Stimulated activated naive B cell treated with anti-CD40 and anti-IgM and Interleukin-4, amounts not matched to agents 10 μg/mL and 1 μg/mL and 100 μg/mL, for 72 hours (primary cell): ENCODE measurements at regions not wholly inside any gene's neighbourhood (a gene's known extent, or its start where the extent isn't known, plus 50 kb on each side); places are given as distances from the start of the nearest gene placed in this dataset.

ENCODE experiments used
- ATAC-seq, 2 donors: fragments of 150-1000 bp; cut with Tn5 transposase; replicated peaks; 2 replicates each; pipeline ENCODE4 v1.10.0; 2021; ENCODE audit warnings: moderate library complexity in 1 of 2
- DNase-seq: peaks from one replicate; pipeline ENCODE4 v3.0.0; 2021
- H3K27ac Mint-ChIP-seq: one replicate; pipeline ENCODE4 v1.8.0; 2022; ENCODE audit warnings: mild to moderate bottlenecking, mixed read lengths
- H3K27me3 Mint-ChIP-seq, 2 donors: one replicate each; pipeline ENCODE4 v1.8.0; 2022; ENCODE audit warnings: mixed read lengths in 2 of 2
- H3K36me3 Mint-ChIP-seq, 2 donors: one replicate each; pipeline ENCODE4 v1.8.0; 2022; ENCODE audit warnings: mixed read lengths in 2 of 2, mild to moderate bottlenecking in 1 of 2
- H3K4me1 Mint-ChIP-seq, 2 donors: one replicate each; pipeline ENCODE4 v1.8.0; 2022; ENCODE audit warnings: mixed read lengths in 2 of 2, mild to moderate bottlenecking in 1 of 2
- H3K4me3 Mint-ChIP-seq, 2 donors: one replicate each; pipeline ENCODE4 v1.8.0; 2022; ENCODE audit warnings: mild to moderate bottlenecking in 2 of 2, mixed read lengths in 2 of 2, moderate library complexity in 1 of 2
- H3K9me3 Mint-ChIP-seq, 2 donors: one replicate each; pipeline ENCODE4 v1.8.0; 2022; ENCODE audit warnings: mixed read lengths in 2 of 2, mild to moderate bottlenecking in 1 of 2

- H3K27me3 Mint-ChIP-seq: peaks cover 22 to 25% of the 10 kb centered on the region in 2 donors
Measured at GRCh38 chr17:73934696-73935095, 268.8 kb upstream of the RPL38 start.

GRCh38 chr17:73936908-73937627, 266.4 kb upstream of the RPL38 start:
- ATAC-seq (no peak), DNase-seq (no peak)

More at GRCh38 chr17:73934696-73935095, 268.8 kb upstream of the RPL38 start:
- H3K4me3 Mint-ChIP-seq: no peak overlapping the region
- ATAC-seq (no peak), DNase-seq (no peak)
- no peaks in the 10 kb centered on the region for H3K4me1 Mint-ChIP-seq
- no peaks in the 10 kb centered on the region for H3K36me3 Mint-ChIP-seq
- no peaks in the 10 kb centered on the region for H3K9me3 Mint-ChIP-seq
- H3K27ac Mint-ChIP-seq: no peak overlapping the region

GRCh38 chr17:73938706-73939105, 264.8 kb upstream of the RPL38 start:
- Mint-ChIP-seq H3K36me3 (no peaks in the 10 kb centered on the region), H3K4me1 (no peaks in the 10 kb centered on the region), H3K27ac (no peak overlapping the region), H3K4me3 (no peak overlapping the region), H3K27me3 (peaks cover 26 to 37% of the 10 kb centered on the region in 2 donors), H3K9me3 (no peaks in the 10 kb centered on the region)
- ATAC-seq (no peak), DNase-seq (no peak)

More at GRCh38 chr17:73936908-73937627, 266.4 kb upstream of the RPL38 start:
- H3K27ac Mint-ChIP-seq: no peak overlapping the region
- peaks cover 34 to 42% of the 10 kb centered on the region in 2 donors for H3K27me3 Mint-ChIP-seq
- H3K4me1 Mint-ChIP-seq: no peaks in the 10 kb centered on the region
- no peak overlapping the region for H3K4me3 Mint-ChIP-seq
- H3K36me3 Mint-ChIP-seq: no peaks in the 10 kb centered on the region
- no peaks in the 10 kb centered on the region for H3K9me3 Mint-ChIP-seq

GRCh38 chr17:73939806-73940205, 263.7 kb upstream of the RPL38 start:
- H3K36me3 Mint-ChIP-seq: no peaks in the 10 kb centered on the region
- H3K27ac Mint-ChIP-seq: no peak overlapping the region
- H3K4me1 Mint-ChIP-seq: no peaks in the 10 kb centered on the region
- peaks cover 26 to 41% of the 10 kb centered on the region in 2 donors for H3K27me3 Mint-ChIP-seq
- no peaks in the 10 kb centered on the region for H3K9me3 Mint-ChIP-seq
- ATAC-seq (no peak), DNase-seq (no peak)
- H3K4me3 Mint-ChIP-seq: no peak overlapping the region

- Mint-ChIP-seq H3K27me3 (peaks cover 26 to 45% of the 10 kb centered on the region in 2 donors), H3K4me1 (no peaks in the 10 kb centered on the region), H3K36me3 (no peaks in the 10 kb centered on the region), H3K9me3 (no peaks in the 10 kb centered on the region), H3K4me3 (no peak overlapping the region), H3K27ac (no peak overlapping the region)
- ATAC-seq (no peak), DNase-seq (no peak)
Measured at GRCh38 chr17:73940511-73940910, 263.0 kb upstream of the RPL38 start.

- Mint-ChIP-seq H3K27me3 (peaks cover 20 to 53% of the 10 kb centered on the region in 2 donors), H3K36me3 (no peaks in the 10 kb centered on the region), H3K27ac (no peak overlapping the region), H3K9me3 (no peaks in the 10 kb centered on the region), H3K4me1 (no peaks in the 10 kb centered on the region), H3K4me3 (no peak overlapping the region)
- DNase-seq: no peak
- ATAC-seq: no peak
Measured at GRCh38 chr17:73941919-73942530, 261.5 kb upstream of the RPL38 start.

GRCh38 chr17:73942703-73943415, 260.6 kb upstream of the RPL38 start:
- H3K4me1 Mint-ChIP-seq: no peaks in the 10 kb centered on the region
- no peak overlapping the region for H3K4me3 Mint-ChIP-seq
- no peak overlapping the region for H3K27ac Mint-ChIP-seq
- H3K36me3 Mint-ChIP-seq: no peaks in the 10 kb centered on the region
- peaks cover 0 to 4% of the 10 kb centered on the region in 2 donors for H3K9me3 Mint-ChIP-seq
- DNase-seq: no peak
- no peak for ATAC-seq
- H3K27me3 Mint-ChIP-seq: peaks cover 19 to 54% of the 10 kb centered on the region in 2 donors

- Mint-ChIP-seq H3K4me1 (no peaks in the 10 kb centered on the region), H3K9me3 (peaks cover 0 to 5% of the 10 kb centered on the region in 2 donors), H3K27me3 (peaks cover 24 to 57% of the 10 kb centered on the region in 2 donors), H3K4me3 (no peak overlapping the region), H3K27ac (no peak overlapping the region), H3K36me3 (no peaks in the 10 kb centered on the region)
- ATAC-seq (no peak), DNase-seq (no peak)
Measured at GRCh38 chr17:73943416-73944110, 259.9 kb upstream of the RPL38 start.

- Mint-ChIP-seq H3K4me1 (no peaks in the 10 kb centered on the region), H3K9me3 (peaks cover 0 to 5% of the 10 kb centered on the region in 2 donors), H3K36me3 (no peaks in the 10 kb centered on the region), H3K4me3 (no peak overlapping the region), H3K27ac (no peak overlapping the region), H3K27me3 (peaks cover 27 to 60% of the 10 kb centered on the region in 2 donors)
- DNase-seq (no peak), ATAC-seq (no peak)
Measured at GRCh38 chr17:73944366-73944765, 259.1 kb upstream of the RPL38 start.

- DNase-seq (no peak), ATAC-seq (no peak)
- Mint-ChIP-seq H3K9me3 (peaks cover 0 to 5% of the 10 kb centered on the region in 2 donors), H3K27me3 (peaks cover 31 to 54% of the 10 kb centered on the region in 2 donors), H3K36me3 (no peaks in the 10 kb centered on the region), H3K27ac (no peak overlapping the region), H3K4me3 (no peak overlapping the region), H3K4me1 (peaks cover 2 to 5% of the 10 kb centered on the region in 2 donors)
Measured at GRCh38 chr17:73947281-73947965, 256.1 kb upstream of the RPL38 start.

GRCh38 chr17:73947966-73948355, 255.5 kb upstream of the RPL38 start:
- H3K4me3 Mint-ChIP-seq: no peak overlapping the region
- DNase-seq: no peak

GRCh38 chr17:73949903-73950592, 253.4 kb upstream of the RPL38 start:
- Mint-ChIP-seq H3K36me3 (no peaks in the 10 kb centered on the region), H3K4me1 (peaks cover 2 to 5% of the 10 kb centered on the region in 2 donors), H3K27me3 (peaks cover 31 to 47% of the 10 kb centered on the region in 2 donors), H3K4me3 (no peak overlapping the region), H3K9me3 (peaks cover 0 to 5% of the 10 kb centered on the region in 2 donors), H3K27ac (no peak overlapping the region)
- ATAC-seq: no peak
- no peak for DNase-seq

More at GRCh38 chr17:73947966-73948355, 255.5 kb upstream of the RPL38 start:
- H3K27ac Mint-ChIP-seq: no peak overlapping the region
- no peak for ATAC-seq
- H3K4me1 Mint-ChIP-seq: peaks cover 2 to 5% of the 10 kb centered on the region in 2 donors
- peaks cover 31 to 54% of the 10 kb centered on the region in 2 donors for H3K27me3 Mint-ChIP-seq
- H3K9me3 Mint-ChIP-seq: peaks cover 0 to 5% of the 10 kb centered on the region in 2 donors
- H3K36me3 Mint-ChIP-seq: no peaks in the 10 kb centered on the region

GRCh38 chr17:73950593-73950914, 252.9 kb upstream of the RPL38 start:
- Mint-ChIP-seq H3K36me3 (no peaks in the 10 kb centered on the region), H3K27ac (no peak overlapping the region), H3K27me3 (peaks cover 31 to 46% of the 10 kb centered on the region in 2 donors), H3K4me3 (no peak overlapping the region), H3K9me3 (peaks cover 0 to 5% of the 10 kb centered on the region in 2 donors), H3K4me1 (peaks cover 2 to 5% of the 10 kb centered on the region in 2 donors)
- no peak for ATAC-seq
- DNase-seq: no peak
